Left kidney (tissue), 1 donor: ENCODE measurements at regions not wholly inside any gene's neighbourhood (a gene's known extent, or its start where the extent isn't known, plus 50 kb on each side); places are given as distances from the start of the nearest gene placed in this dataset.

Source experiments
- DNase-seq: peaks from one replicate; pipeline ENCODE4 v3.0.0-alpha.2; 2013

DNA sequence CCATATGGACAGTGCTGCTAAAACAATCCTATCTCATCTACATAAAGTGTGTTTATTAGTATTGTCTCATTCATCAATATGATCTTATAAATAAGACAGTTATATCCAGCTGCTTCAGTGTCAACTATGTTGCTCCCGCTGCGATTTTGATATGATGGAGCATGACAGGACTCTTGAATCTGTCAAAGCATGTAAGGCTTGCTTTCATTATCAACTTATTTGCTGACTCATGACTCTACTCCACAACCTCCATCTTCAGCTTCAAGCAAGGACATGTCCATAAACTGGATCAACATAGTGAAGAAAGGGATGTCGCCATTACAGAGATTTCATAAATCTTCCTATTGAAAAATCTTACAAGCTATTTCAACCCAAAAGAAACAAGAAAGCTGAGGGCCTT is 2812.6 kb downstream of the PCDH9 start:
- DNase-seq = no peak

DNA sequence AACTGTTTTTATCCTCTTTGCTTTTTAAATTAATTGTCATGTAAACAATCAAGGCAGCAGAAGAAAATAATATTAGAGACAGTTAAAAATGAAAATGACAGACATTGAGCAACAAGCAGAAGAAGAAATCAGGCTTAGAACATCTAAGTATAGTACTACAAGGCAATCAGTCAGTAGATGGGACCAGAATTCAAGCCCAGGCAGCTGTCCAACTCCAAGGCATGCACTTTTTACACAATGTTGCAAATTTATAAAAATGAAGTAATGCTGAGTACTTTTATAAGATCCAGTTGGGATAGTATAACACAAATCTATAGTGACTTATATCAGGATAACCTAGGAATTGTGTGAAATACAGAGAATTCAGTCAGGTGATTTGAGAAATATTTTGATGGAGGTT is 2815.8 kb downstream of the PCDH9 start:
- DNase-seq = no peak

DNA sequence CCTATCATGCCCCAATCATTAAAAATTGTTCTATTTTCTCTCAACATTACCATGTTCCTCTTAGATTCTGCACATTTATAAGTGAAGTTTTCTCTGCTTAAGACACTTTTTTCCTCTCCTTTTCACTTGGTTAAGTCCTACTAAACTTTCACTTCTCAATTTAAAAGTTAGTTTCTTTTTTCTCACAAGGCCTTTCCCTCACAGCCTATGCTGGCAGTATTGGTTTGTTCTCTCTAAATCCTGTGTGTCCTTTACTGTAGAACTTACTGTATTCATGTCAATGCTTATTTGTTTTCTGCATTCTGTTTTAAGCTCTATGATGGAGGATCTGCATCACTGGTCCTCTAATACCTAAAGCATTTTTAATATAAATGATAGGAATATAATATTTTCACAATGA is 2816.6 kb downstream of the PCDH9 start:
- DNase-seq = no peak

DNA sequence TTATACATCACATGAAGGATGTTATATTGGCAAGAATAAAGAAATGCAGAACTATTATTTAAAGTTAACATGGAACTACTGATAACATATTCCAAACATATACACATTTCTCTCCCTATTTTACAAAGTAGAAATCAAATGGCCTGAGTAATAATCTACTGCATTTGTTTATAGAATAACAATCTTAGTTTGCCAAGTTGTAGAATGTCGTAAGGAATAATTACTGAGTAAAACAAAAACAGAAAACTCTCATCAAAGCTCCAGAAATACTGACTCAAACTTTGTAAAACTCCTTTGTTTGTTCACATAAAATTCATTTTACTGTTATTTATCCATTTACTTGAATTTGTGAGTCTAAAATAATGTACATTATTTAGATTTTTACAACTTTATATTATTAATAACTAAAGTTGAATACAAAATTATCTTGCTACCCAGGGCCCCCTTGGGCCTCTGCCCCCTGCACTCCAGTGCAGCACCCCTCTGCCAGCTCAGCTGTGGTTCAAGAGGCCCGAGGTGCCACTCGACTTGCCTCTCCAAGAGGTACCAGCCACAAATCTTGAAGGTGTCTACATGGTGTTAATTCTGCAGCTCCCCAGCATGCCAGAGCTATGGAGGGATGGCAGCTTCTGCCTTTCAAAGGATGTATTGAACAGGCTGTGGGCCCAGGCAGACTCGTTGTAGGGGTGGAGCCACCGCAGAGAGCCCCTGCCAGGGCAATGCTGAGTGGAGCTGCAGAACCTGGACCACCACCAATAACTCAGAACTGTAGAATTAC is 2819.7 kb downstream of the PCDH9 start:
- DNase-seq = no peak

DNA sequence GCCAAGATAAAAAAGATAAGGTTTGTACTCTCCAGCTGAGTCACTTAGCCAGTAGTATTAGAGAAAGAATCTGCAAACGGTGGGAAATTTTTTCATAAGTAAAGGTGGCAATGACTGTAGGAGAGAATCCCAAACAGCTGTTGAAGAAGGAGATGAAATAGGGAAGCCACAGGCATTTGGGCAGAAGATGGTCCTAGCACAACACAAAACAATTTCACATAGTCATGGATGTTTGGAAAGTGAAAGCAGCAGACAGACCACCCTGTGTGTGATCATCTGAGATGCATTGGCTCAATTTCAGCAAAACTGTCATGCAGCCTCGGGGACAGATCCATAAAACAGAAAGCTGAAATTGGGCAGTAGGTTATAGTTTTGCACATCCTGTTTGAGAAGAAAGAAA is 2832.4 kb downstream of the PCDH9 start:
- no peak for DNase-seq

DNA sequence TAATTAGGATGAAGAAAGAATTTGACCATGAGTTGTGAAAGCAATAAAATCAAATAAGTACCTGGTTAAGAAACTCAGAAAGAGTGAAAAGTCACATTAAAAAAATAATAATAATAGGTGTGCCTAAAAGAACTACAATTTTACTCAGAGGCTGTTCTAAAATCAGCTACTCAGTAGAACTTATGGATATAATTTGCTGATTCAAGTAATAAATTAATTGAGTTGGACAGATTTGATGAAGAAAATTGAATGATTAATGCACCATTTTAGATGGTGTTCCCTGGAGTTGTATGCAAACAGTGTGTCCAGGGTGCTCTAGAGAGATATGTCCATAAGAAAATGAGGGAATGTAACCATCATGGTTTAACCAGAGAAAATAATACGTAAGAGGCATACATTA is 2852.5 kb downstream of the PCDH9 start:
- no peak for DNase-seq

DNA sequence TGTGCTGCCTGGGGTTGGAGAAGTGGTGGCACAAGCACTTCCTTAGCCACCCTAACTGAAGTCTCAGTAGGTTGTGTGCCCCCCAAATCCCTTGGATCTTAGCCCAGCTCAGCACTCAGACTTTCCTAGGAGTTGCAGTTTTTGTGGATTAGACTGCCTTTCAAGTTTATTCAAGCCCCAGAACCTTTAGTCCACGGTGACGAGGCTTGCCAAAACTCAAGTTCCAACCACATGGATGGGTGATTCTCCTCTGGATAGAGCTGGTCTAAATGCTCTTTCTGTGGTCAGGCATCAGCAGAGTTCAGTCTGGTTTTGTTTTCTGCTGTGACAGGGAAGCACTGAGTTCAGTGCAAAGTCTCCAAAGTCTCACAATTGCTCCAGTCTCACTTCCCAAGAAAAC is 2858.7 kb downstream of the PCDH9 start:
- no peak for DNase-seq

DNA sequence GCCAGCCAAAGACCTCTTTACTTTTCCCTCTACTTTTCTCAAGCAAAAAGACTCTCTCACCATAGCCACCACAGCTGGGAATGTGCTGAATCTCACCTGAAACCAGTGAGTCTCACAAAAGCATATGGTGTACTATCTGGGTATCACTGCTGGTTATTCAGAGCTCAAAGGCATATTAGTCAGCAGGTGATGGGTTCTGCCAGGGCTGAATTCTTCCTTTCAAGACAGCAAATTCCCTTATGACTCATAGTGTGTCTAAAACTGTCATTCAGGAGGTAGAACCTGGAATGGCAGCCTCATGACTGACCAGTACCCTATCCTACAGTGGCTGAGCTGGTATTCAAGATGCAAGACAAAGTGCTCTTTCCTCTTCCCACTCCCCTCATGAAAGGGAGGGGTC is 2859.1 kb downstream of the PCDH9 start:
- no peak for DNase-seq

DNA sequence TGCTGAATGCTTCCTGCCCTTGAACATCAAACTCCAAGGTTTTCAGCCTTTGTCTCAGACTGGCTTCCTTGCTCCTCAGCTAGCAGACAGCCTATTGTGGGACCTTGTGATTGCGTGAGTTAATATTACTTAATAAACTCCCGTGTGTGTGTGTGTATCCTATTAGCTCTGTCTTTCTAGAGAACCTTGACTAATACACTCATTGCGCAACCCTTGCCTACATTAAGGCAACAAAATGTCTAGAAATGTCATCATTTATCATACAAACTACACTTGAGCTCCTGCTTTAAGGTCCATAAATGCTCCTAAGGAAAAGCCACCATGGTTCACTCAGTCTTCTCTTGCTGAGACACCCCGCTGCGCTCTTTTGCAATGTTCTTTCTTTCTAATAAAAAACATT is 2861.0 kb downstream of the PCDH9 start:
- no peak for DNase-seq

DNA sequence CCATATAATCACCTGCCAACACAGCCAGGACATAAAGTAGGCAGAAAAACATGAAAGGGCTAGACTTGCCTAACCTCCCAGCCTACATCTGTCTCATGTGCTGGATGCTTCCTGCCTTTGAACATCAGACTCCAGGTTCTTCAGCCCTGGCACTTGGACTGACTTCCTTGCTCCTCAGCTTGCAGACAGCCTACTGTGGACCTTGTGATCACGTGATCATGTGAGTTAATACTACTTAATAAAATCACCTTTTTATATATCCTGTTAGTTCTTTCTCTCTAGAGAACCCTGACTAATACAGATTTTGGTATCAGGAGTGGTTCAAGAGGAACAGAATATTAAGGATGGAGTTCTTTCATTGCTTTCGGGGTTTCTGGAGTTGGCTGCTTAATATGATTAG is 2867.6 kb downstream of the PCDH9 start:
- DNase-seq = no peak

DNA sequence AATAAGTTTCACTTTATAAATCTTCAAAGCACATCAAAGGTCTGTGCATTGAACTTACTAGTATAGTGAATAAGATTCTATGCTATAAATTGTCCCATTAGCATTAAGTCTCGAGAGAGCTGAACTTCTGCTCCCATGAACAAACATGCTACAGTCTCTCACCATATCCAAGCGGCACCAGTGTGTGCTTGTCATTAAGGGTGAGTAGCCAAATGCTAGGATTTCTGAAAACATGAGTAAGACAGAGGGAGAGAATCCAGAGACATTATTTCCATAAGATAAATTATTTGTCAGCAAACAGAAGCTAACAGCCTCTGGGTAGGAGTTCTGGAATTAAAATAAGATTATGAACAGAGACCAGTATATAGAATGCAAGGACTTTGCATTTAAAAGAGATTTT is 2882.5 kb downstream of the PCDH9 start:
- no peak for DNase-seq

DNA sequence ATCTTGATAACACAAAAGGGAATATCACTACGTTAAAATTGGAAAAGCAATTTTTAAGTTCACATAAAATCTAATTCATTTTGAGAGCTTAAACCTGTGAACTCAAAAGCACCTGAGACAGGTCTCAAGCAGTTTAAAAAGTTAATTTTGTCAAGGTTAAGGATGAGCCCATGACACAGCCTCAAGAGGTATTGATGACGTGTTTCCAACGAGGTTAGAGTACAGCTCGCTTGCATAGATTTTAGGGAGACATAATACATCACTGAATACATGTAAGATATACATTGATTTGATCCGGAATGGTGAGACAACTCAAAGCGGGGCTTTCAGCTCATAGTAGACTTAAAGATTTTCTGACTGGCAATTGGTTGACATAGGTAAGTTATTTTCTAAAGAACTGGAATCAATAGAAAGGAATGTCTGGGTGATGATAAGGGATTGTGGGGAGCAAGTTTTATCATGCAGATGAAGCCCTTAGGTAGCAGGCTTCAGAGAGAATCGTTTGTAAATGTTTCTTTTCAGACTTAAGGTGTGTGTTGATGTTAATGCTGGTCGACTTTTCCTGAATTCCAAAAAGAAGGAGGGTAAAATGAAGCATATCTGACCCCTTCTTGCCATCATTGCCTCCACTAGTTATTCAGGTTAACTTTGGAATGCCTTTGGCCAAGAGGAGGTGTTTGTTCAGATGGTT is 2890.6 kb downstream of the PCDH9 start:
- DNase-seq = no peak

DNA sequence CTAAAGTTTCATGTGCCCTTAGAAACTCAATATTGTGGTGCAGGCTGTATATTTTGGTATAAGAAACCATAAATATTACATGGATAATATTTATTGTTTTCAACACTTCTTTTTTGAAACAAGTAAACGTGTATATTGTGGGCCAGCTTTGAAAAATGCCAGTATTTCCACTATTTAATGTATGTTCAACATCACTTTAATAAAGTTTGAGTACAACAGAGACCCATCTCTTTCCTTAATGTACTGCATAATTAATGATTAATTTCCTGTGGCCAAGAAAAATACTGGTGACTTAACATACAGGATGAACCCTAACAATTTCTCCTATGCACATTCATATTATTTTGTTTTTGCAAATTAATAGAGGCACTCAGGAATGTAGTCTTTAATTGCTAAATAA is 2891.5 kb downstream of the PCDH9 start:
- no peak for DNase-seq

DNA sequence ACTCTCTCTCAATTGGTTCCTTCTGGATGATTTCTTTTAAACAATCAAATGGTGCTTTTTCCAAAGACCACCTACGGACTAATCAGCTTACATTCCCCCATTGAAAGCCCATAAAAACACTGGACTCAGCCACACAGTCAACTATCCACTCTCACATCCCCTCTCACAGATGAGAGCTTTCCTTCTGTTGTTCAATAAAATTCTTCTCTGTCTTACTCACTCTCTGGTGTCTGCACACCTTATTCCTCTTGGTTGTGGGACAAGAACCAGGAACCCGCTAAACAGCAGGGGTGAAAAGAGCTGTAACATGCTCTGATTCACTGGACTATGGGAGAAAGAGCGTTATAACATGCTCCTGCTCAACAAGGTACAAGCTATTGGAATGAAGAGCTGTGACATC is 2896.2 kb downstream of the PCDH9 start:
- DNase-seq = no peak

DNA sequence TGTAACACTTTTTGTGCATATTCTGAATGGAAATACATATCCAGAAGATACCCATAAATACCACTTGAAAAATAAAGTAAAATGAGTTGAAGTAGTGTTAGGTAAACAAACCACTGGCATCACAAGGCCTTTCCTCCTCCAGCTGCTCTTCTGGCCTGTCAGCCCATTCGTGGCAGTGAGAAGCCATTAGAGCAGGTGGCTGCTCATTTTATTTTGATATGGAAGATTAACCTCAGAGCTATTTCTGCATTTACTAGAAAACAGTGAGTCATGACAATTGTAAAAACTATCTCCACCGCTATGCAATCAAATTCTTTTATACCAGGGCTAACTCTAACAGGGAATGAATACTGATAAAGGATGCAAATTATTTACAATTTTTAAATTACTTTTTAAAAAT is 2898.1 kb downstream of the PCDH9 start:
- no peak for DNase-seq

DNA sequence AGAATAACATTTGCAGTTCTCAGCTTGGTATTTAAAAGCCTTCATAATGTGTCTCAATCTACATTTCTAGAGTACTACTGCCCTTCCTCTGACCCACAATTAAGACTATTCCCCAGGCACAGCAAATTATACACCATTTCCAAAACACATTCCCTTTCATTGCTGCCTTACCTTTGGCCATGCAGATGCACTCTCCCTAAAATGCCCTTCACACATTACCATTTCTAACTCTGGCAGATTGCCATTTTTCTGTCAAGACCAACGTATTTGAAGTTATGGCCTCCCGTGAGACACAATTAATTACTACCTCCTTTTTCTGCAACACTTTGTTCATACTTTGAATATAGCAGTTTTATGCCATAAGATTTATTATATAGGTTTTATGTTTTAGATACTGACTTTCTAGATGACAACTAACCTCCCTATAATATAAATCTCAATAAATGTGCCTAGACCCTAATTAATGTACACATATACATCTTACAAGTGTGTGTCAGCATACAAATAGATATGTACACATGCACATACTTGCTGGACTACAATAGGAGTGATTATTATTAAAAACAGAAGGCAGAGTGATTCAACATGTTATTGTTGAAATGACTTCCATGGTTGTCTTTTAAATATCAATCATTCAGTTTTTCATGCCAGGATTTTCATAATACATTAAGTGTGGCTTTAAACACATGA is 2902.5 kb downstream of the PCDH9 start:
- DNase-seq = no peak

DNA sequence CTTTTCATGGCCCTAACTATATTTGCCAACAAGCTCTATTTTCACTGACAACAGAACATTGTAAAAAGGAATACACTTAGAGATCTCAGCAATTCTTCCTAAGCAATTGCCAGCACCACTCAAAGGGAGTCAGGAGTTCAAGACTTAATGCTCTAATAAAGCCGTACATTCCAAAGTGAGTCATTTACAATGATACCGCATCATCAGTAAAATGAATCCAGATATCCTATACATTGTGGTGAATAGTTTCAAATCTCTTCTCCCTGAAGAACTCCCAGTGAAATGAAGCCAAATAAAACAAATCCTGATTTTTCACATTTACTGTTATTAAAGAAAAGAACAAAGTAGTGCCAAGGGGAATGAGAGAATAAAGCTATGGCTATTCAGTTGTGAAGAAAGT is 2898.7 kb upstream of the PCDH20 start:
- no peak for DNase-seq

DNA sequence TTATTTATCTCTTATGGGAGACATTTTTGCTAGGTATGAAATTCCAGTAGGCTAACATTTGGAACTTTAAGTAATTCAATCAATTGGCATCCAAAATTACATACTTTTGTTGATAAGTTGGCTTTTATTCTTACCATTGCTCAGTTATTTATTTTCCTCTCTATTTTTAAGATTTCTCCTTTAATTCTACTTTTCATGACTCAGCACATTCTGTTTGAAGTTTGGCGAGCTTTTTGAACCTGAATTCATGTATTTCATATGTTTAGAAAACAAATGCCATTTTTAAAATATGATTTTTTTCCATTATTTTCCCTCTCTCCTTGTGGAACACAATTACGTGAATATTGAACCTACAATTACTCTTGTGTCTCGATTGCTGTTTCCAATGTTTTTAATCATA is 2896.3 kb upstream of the PCDH20 start:
- DNase-seq = no peak

DNA sequence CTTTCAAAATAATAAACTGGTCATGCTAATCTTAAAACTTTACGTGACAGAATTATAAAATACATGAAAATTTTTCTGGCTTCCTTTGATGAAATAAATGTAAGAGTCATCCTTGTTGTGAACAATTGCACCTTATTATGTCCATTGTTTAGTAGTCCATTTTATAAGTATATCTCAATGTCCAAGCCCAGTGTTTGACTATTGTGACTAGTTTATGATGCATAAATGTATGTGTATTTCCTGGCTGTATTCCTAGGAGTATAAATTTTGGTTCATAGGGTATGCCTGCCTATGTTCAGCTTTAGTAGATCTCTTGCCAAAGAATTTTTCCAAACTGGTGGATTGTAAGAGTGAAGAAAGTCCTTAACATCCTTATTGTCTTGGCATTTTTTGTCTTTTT is 2895.5 kb upstream of the PCDH20 start:
- no peak for DNase-seq

DNA sequence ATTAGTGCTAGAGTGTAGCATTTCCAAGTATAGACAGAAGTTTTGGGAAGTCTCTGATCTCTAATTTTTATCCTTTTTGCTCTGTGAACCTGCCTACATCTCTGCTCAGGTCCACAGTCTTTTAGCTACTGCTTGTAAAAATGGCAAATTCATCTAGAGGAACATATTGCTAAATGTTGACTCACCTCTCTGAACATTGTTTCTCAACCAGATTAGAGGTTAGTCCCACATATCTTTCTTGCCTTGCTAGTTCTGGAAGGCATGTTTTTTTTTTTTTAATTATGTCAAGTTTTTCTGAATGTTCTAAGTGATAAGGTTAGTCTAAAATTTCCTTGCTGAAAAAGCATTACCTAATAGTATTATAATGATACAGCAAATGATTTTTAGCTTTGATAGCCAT is 2889.6 kb upstream of the PCDH20 start:
- no peak for DNase-seq

DNA sequence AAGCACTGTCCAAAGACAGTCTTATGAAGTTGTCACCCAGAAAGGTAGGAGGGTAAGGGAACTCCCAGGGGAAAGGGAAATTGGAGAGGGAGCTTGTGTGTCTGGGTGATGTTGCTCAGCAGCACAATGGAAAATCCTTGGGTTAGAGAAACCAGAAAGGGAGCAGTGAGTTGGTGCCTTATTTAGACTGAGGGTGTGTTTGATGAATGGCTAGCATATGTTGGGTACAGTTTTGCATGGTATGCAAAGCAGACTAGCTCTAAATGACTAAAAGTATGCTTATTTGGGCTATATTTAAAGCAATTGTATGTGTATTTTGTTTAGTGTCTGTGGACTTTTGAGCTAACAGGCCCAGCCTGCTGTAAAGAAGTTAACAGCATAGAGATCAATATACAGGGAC is 2884.6 kb upstream of the PCDH20 start:
- DNase-seq = no peak

DNA sequence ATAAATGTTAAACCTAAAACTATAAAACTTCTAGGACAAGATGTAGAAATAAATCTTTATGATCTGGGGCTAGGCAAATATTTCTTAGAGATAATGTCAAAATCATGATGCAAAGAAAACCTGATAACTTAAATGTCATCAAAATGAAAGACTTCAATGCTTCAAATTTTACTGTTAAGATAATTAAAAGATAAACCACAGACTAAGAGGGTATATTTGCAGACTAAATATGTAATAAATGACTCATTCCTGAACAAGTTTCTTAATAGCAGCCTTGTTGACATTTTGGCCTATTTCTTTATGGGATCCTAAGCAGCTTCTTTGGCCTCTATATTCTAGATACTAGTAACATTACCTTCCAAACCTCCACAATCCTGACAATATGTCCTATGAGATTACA is 2878.3 kb upstream of the PCDH20 start:
- no peak for DNase-seq

DNA sequence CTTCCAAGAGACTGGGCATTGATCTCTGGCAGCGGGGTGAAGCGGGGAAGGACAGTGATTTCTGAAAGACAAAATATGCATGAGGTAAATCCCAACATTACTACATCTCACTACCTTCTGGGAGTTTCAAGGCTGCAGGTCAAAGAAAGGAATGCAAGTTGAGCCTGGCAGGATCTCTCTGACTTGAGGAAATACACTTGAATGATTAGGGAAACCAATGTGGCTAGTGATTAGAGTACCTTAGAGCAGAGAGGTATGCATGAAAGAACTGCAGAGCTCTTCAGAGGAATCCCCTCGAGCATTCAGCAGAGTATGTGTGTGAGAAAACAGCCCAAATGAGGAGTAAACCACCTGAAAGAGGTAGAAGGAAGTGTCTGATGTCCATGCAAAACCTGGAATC is 2874.1 kb upstream of the PCDH20 start:
- no peak for DNase-seq

DNA sequence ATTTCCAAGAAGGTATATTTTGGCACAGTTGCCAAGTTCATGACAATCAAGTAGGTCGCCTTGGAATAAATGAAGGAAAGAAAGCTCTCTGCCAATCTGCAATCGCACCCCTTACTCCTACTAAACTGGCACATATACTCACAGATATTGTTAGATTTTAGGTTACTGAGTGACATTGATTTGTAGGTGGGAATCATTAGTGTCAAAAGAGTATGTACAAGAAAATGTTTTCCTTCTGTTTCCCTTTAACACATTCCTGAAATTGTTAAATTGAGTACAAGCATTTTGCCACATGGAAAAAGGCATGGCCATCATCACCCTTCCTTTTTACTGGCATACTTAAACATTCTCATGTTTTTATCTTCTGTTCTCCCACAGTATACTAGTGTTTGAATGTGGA is 2868.3 kb upstream of the PCDH20 start:
- no peak for DNase-seq
